NCI-H1417 (cell line): ENCODE measurements at regions not wholly inside any gene's neighbourhood (a gene's known extent, or its start where the extent isn't known, plus 50 kb on each side); places are given as distances from the start of the nearest gene placed in this dataset.
"Not testable (repeated sequence)": the region's sequence is repeated elsewhere in the genome, so short reads cannot be mapped to it uniquely, and the experiment has no call there.

Source experiments
- DNase-seq, 3 experiments: peaks; one replicate each; lab custom pipeline; 2025; lab: John Stamatoyannopoulos, UW

- DNase-seq: no peak
Measured at GRCh38 chr5:157978061-157978460, 119.1 kb upstream of the CLINT1 start.

DNA sequence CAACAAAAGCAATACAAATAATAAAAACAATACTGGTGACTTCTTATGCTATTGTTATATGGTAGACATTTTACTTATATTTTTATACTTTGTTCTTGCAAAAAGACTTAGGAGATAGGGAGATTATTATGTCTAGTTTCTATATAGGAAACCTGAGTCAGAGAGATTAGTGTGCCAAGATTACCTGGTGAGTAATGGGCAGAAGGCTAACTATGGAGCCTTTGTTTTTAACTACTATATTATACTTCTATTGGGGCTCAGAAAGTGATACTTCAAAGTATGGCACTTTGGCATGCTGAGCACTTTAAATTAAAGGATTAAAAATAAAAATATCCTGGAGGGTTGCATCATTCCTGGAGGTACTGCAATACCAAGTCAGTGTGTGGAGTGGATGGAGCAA lies 117.5 kb upstream of the CLINT1 start:
- DNase-seq: no peak

DNA sequence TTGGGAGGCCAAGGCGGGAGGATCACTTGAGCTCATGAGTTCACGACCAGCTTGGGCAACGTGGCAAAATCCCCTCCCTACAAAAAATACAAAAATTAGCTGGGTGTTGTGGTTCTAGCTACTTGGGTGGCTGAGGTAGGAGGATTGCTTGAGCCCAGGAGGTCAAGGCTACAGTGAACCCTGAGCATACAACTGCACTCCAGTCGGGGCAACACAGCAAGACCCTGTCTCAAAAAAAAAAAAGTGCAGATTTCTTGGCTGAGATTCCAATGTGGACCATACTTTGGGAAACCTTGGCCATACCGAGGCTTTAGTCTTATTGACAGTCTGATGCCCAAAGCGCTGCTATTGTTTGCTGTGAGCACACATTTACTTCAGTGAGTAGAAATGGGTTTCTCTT lies 113.6 kb upstream of the CLINT1 start:
- DNase-seq: no peak

DNA sequence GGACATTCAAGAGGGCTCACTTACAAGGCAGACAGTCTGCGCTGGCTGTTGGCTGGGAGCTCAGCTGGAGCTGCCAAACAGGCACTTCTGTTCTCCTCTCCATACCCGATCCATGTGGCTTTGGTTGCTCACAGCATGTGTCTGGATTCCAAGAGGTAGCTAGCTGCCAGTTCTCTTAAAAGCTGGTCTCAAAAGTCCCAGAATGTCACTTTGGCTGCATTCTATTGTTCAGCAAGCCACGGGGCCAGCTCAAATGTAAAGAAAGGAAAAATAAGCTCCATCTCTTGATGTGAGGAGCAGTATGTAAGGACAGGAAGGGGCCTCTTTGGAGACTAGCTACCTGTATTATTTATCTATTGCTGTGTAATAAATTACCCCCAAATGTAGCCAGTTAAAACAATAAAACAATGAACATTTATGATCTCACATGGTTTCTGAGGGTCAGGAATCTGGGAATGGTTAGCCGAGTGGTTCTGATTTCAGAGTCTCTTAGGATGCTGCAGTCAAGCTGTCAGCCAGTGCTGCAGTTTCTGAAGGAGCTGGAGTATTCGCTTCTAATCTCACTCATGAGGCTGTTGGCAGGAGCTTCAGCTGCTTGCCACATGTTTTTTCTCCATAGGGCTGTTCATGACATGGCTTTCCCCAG lies 112.7 kb upstream of the CLINT1 start:
- DNase-seq: peak; percentile 6 to 53 (median 28)

- not testable (repeated sequence) for DNase-seq
Measured at GRCh38 chr5:157968570-157968969, 109.6 kb upstream of the CLINT1 start.

DNA sequence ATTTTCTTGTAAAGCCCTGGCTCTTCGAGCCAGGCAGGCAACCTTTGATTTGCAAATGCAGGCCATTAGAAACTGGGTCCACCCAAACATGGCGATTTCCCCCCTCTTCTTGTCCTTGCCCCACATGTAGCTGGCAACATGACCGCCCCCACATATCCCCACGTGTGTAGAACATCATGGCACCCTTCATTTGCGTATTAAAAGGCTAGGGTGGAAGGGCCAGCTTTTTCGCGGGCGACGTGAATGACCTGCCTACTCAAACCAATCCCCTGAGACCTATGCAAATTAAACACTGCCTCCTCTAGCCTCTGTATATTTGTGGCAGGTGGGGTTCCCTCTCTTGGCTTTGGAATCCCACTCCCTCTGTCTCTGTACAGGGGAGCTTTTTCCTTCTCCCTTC lies 107.0 kb upstream of the CLINT1 start:
- no peak for DNase-seq

GRCh38 chr5:157965040-157965678 lies 106.2 kb upstream of the CLINT1 start:
- DNase-seq: no peak

GRCh38 chr5:157963761-157964160 lies 104.8 kb upstream of the CLINT1 start:
- no peak for DNase-seq

DNA sequence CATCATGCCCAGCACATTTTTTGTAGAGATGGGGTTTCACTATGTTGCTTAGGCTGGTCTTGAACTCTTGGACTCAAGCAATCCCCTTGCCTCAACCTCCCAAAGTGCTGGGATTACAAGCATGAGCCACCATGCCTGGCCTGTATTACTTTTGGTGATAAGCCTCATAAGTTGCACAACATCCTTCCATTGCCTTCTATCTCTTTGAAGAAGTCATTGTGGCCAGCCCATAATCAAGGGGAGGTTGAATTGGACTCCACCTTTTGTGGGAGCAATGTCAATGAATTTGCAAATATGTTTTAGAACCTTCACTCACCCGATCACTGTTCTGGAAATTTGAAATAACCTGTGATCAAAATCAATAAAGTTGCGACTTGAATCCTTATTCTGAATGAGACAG lies 104.3 kb upstream of the CLINT1 start:
- DNase-seq: no peak

DNA sequence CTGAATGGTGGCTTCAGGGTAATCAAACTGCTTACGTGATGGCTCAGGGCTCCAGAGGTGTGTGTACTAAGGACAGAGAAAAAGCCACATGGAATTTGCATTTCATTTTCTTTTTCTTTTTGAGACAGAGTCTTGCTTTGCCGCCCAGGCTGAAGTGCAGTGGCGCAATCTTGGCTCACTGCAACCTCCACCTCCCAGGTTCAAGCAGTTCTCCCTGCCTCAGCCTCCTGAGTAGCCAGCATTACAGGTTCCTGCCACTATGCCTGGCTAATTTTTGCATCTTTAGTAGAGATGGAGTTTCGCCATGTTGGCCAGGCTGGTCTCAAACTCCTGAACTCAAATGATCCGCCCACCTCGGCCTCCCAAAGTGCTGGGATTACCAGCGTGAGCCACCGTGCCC lies 103.7 kb upstream of the CLINT1 start:
- DNase-seq: not testable (repeated sequence)

- DNase-seq: peak in 2 of 3 experiments; percentile 49 to 64
Measured at GRCh38 chr5:157961896-157962590, 103.1 kb upstream of the CLINT1 start.

DNA sequence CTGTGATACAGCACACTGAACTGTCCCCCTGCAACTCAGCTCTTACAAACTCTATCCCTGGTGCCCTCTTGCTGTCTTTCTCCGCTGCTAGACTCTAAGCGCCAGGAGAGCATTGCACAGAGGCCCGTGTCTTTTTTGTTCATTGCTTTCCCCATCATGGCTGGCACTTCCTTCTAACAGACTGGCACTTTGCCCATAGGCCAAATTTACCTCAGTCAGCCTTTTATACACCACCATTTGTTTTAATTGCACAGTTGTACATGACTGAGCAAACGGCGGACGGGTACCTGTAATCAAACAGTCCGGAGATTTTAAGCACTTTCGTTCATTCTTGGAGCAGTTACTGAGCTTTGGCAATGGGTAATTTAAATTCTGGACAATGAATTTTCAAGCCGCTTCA lies 102.2 kb upstream of the CLINT1 start:
- DNase-seq: peak in 1 of 3 experiments; percentile 38

- DNase-seq: peak in 1 of 3 experiments; percentile 1
Measured at GRCh38 chr5:157959370-157959769, 100.4 kb upstream of the CLINT1 start.

GRCh38 chr5:157956271-157956885 lies 97.4 kb upstream of the CLINT1 start:
- peak in 1 of 3 experiments; percentile 3 for DNase-seq

DNA sequence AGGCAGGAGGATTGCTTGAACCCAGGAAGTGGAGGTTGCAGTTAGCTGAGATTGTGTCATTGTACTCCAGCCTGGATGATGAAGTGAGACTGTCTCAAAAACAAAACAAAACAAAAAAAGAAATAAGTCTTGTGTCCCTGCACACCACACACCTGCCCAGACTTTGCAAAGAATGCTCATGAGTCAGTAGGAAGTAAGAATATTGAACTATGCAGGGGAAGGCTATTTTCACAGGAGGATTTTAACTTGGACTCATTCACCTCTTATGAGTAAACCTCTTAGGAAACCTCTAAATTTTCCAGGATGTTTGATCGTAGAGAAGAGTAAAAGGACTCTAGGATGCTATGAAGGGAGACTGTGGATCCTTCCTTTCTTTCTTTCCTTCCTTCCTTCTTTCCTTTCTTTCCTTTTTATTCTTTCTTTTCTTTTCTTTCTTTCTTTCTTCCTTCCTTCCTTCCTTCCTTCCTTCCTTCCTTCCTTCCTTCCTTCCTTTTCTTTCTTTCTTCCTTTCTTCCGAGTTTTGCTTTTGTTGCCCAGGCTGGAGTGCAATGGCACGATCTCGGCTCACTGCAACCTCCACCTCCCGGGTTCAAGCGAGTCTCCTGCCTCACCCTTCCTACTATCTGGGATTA lies 96.7 kb upstream of the CLINT1 start:
- no peak for DNase-seq

DNA sequence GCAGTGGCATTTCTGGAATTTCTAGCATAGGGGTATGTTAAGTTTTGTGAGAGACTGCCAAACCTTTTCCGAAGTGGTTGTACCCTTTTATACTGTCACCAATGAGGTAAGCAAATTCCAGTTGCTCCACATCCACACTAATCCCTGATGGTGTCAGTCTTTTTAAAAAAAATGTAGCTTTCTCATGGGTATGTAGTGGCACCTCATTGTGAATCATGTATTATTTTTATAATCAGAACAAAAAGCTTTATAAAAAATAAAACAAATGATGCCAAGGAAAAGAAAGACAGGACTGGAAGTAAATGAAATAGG lies 93.4 kb upstream of the CLINT1 start:
- no peak for DNase-seq

DNA sequence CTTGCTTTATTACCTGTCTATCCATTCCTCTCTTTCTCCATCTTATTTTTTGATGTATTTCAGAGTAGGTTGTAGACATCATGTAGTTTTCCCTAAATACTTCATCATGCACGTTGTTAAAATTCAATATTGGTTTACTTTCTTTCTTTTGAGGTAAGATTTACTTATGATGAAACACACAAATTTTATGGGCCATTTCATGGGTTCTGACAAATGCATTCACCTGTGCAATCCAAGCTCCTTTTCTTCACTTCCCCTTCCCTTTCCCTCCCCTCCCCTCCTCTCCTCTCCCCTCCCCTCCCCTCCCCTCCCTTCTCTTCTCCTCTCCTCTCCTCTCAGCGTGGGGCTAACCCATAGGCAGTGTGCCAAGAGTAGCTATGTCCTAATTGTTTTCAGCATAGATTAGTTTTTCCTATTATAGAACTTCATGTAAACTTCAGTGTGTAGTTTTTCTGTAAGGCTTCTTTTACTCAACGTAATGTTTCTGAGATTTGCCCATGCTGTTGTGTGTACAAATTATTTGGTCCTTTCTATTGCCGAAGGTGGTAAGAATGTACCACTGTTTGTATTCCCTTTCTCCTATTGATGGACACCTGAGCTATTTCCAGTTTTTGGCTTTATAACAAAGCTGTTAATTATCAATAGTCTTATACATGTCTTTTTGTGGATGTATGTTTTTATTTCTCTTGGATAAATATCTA lies 92.9 kb upstream of the CLINT1 start:
- no peak for DNase-seq

DNA sequence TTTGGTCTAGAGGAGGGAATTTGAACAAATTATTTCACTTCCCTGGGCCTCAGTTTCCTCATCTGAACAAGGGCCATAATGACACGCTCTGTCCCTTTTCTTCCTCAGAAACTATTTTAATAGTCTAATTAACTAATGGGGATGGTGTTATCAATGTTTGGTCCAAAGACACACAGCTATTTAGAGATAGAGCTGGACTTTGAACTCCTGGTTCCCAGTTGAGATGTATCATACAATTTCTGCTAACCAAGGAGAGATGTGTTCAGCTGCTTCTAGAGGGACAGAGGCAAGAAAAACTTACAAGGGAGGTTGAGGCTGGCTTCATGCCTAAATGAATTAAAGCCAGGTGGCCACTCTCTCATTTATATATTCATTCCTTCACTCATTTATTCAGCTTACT lies 90.6 kb upstream of the CLINT1 start:
- no peak for DNase-seq

DNA sequence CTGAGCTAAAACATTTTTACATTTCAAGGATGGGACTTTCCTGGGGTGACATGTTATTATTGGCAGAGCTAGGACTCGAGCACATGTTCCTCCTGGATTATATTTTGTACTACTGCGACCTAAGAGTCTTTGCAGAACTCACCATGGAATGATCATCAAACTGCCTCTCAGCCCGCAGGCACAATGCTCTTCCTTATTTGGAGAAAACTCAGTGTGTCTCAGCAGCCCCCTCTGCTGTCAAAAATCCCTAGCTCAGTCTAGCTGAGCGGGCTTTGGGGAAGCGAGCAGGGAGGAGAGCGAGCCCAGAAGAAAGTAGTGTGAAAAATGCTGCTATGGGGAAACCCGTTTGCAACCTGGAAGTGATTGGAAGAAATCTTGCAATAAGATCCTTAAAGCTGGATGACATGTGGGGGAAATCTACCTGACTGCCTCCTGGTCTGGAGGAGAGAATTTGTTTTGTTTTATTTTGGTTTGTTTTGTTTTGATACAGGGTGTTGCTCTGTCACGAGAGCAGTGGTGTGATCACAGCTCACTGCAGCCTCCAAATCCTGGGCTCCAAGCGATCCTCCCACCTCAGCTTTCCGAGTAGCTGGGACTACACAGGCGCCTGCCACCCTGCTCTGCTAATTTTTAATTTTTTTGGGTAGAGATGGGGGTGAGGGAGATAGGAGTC lies 89.9 kb upstream of the CLINT1 start:
- DNase-seq: peak; percentile 73 to 91 (median 87)

DNA sequence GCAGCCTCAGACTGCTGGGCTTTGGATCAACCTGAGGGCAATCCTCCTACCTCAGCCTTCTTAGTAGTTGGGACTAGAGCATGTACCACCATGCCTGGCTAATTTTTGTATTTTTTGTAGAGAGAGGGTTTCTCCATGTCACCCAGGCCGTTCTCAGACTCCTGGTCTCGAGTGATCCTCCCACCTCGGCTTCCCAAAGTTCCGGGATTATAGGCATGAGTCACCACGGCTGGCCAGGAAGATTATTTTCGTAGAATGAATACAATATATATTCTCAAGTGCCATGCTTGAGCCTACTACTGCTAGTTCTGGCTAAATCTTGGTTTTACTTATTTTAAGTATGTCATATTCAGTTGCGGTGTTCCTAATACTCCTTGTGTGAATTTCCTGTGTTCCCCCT lies 88.2 kb upstream of the CLINT1 start:
- DNase-seq: no peak

DNA sequence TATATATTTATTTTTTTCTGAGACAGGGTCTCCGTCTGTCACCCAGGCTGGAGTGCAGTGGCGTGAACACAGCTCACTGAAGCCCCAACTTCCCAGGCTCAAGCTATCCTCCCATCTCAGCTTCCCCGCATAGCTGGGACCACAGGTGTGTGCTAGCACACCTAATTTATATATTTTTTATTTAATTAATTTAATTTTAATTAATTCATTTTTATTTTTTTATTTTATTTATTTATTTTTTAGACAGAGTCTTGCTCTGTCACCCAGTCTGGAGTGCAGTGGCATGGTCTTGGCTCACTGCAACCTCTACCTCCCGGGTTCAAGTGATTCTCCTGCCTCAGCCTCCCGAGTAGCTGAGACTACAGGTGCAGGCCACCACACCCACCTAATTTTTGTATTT lies 86.9 kb upstream of the CLINT1 start:
- DNase-seq: not testable (repeated sequence)
